Lung (tissue), 11 donors: ENCODE measurements at regions not wholly inside any gene's neighbourhood (a gene's known extent, or its start where the extent isn't known, plus 50 kb on each side); places are given as distances from the start of the nearest gene placed in this dataset.

Experiments
- ATAC-seq: fragments of 200-7000 bp; cut with Tn5 transposase; one replicate; pipeline ENCODE4 v1.9.1; 2020; ENCODE audit warnings: moderate number of reproducible peaks; ENCODE audit not compliant: insufficient read depth, low FRiP score
- DNase-seq, 3 donors: peaks; one replicate each; pipeline ENCODE4 v3.0.0-alpha.2; 2013 to 2017
- H3K27ac ChIP-seq, 2 donors: one replicate each; pipeline ENCODE4 v1.5.1; 2013; ENCODE audit warnings: mild to moderate bottlenecking in 2 of 2, moderate library complexity in 2 of 2, control low read depth in 1 of 2, inconsistent platforms in 1 of 2, low read depth in 1 of 2, low read length in 1 of 2
- H3K27me3 ChIP-seq, 3 donors: one replicate each; pipeline ENCODE4 v1.5.1; 2013; ENCODE audit warnings: low read length in 2 of 3; ENCODE audit not compliant: control insufficient read depth in 3 of 3, insufficient read depth in 3 of 3
- H3K36me3 ChIP-seq, 4 donors: one replicate each; pipeline ENCODE4 v1.5.1; 2013; ENCODE audit warnings: low read length in 4 of 4, mild to moderate bottlenecking in 1 of 4, moderate library complexity in 1 of 4; ENCODE audit not compliant: control insufficient read depth in 4 of 4, insufficient read depth in 4 of 4
- H3K4me1 ChIP-seq, 5 donors: one replicate each; pipeline ENCODE4 v1.5.1; 2013; ENCODE audit warnings: low read length in 5 of 5, mild to moderate bottlenecking in 2 of 5, moderate library complexity in 1 of 5; ENCODE audit not compliant: control insufficient read depth in 5 of 5, insufficient read depth in 5 of 5
- H3K4me3 ChIP-seq: one replicate; pipeline ENCODE4 v1.5.1; 2013; ENCODE audit warnings: mild to moderate bottlenecking, control low read depth, moderate library complexity
- H3K9ac ChIP-seq, 2 donors: one replicate each; pipeline ENCODE4 v1.5.1; 2013; ENCODE audit warnings: low read length in 2 of 2, control low read depth in 1 of 2; ENCODE audit not compliant: insufficient read depth in 1 of 2
- H3K9me3 ChIP-seq, 4 donors: one replicate each; pipeline ENCODE4 v1.5.1; 2013; ENCODE audit warnings: low read length in 3 of 4, mild to moderate bottlenecking in 1 of 4, moderate library complexity in 1 of 4; ENCODE audit not compliant: control insufficient read depth in 4 of 4, insufficient read depth in 3 of 4
- CTCF ChIP-seq: IDR thresholded peaks from 2 replicates; pipeline ENCODE4 v1.5.1; 2012; ENCODE audit warnings: mild to moderate bottlenecking; ENCODE audit errors: control extremely low read depth, extremely low read depth
- WGBS, 2 donors: extraction: QIAGEN DNeasy Blood & Tissue Kit; methylation state at CpG; one replicate each; pipeline ENCODE4 v1.1.7; 2013; 5-methylcytosine and 5-hydroxymethylcytosine counted together
- donor health status: control.
- donor health status: control.
- donor health status: Bipolar disorder and iron deficiency.
- donor health status: healthy.
- donor health status: DM: yes; HTN: yes; CAD: no.

GRCh38 chr5:29885595-29885994 lies 1307.9 kb upstream of the CDH6 start:
- Histone ChIP-seq H3K4me3 (no peak overlapping the region), H3K36me3 (no peaks in the 10 kb centered on the region), H3K27me3 (no peaks in the 10 kb centered on the region), H3K27ac (no peak overlapping the region), H3K9ac (no peak overlapping the region), H3K9me3 (peaks cover 0 to 7% (median 0%) of the 10 kb centered on the region in 4 donors), H3K4me1 (no peaks in the 10 kb centered on the region)
- no peak for DNase-seq
- no peak for TF ChIP-seq CTCF
- 81 to 89% methylated on average over 9 of the region's 9 CpGs for WGBS, 2 donors
- no peak for ATAC-seq

- Histone ChIP-seq H3K27me3 (no peaks in the 10 kb centered on the region), H3K9ac (no peak overlapping the region), H3K4me1 (no peaks in the 10 kb centered on the region), H3K27ac (no peak overlapping the region), H3K36me3 (no peaks in the 10 kb centered on the region), H3K9me3 (peaks cover 0 to 7% (median 0%) of the 10 kb centered on the region in 4 donors), H3K4me3 (no peak overlapping the region)
- WGBS, 2 donors, result 80 to 83% methylated on average over 8 of the region's 8 CpGs
- no peak for DNase-seq
- no peak for TF ChIP-seq CTCF
- ATAC-seq, result no peak
Measured at GRCh38 chr5:29882036-29882435, 1311.5 kb upstream of the CDH6 start.

- Histone ChIP-seq H3K36me3 (no peaks in the 10 kb centered on the region), H3K27ac (no peak overlapping the region), H3K4me3 (no peak overlapping the region), H3K27me3 (no peaks in the 10 kb centered on the region), H3K9ac (no peak overlapping the region), H3K4me1 (no peaks in the 10 kb centered on the region), H3K9me3 (peaks cover 0 to 11% (median 0%) of the 10 kb centered on the region in 4 donors)
- DNase-seq (no peak), ATAC-seq (no peak)
- no peak for TF ChIP-seq CTCF
- WGBS, 2 donors, result 71 to 76% methylated on average over 6 of the region's 6 CpGs
Measured at GRCh38 chr5:29879401-29879800, 1314.1 kb upstream of the CDH6 start.

- no peaks in the 10 kb centered on the region for H3K36me3 ChIP-seq
- TF ChIP-seq CTCF, result no peak
- no peaks in the 10 kb centered on the region for H3K27me3 ChIP-seq
- ATAC-seq, result no peak
- peaks cover 0 to 11% (median 0%) of the 10 kb centered on the region in 4 donors for H3K9me3 ChIP-seq
- H3K4me1 ChIP-seq, result no peaks in the 10 kb centered on the region
- 95 to 100% methylated on average over 2 of the region's 2 CpGs for WGBS, 2 donors
- no peak overlapping the region for H3K27ac ChIP-seq
- H3K9ac ChIP-seq, result no peak overlapping the region
- no peak overlapping the region for H3K4me3 ChIP-seq
- DNase-seq, result no peak
Measured at GRCh38 chr5:29878599-29878998, 1314.9 kb upstream of the CDH6 start.
